NB4 (cell line): ENCODE measurements at regions not wholly inside any gene's neighbourhood (a gene's known extent, or its start where the extent isn't known, plus 50 kb on each side); places are given as distances from the start of the nearest gene placed in this dataset.

Experiments
- DNase-seq: peaks from one replicate; pipeline ENCODE4 v3.0.0; 2010; ENCODE audit warnings: low read depth
- H3K4me3 ChIP-seq: one replicate; pipeline ENCODE4 v1.5.1; 2011; ENCODE audit warnings: mild to moderate bottlenecking, low read depth, low read length, moderate library complexity
- MYC ChIP-seq: IDR thresholded peaks from 2 replicates; pipeline ENCODE4 v1.6.1; 2011; ENCODE audit warnings: low read depth, low read length
- POLR2A ChIP-seq: IDR thresholded peaks from 2 replicates; pipeline ENCODE4 v1.6.1; 2011; ENCODE audit warnings: mild to moderate bottlenecking; ENCODE audit not compliant: insufficient read length; ENCODE audit errors: extremely low read depth
- TF ChIP-seq, protein P1 (sequence below): IDR thresholded peaks from one replicate; pipeline ENCODE4 v1.5.1; 2012; ENCODE audit warnings: low read depth, low read length
- TF ChIP-seq, protein P2 (sequence below): IDR thresholded peaks from 2 replicates; pipeline ENCODE4 v1.6.1; 2011; ENCODE audit warnings: low read depth, low read length

DNA sequence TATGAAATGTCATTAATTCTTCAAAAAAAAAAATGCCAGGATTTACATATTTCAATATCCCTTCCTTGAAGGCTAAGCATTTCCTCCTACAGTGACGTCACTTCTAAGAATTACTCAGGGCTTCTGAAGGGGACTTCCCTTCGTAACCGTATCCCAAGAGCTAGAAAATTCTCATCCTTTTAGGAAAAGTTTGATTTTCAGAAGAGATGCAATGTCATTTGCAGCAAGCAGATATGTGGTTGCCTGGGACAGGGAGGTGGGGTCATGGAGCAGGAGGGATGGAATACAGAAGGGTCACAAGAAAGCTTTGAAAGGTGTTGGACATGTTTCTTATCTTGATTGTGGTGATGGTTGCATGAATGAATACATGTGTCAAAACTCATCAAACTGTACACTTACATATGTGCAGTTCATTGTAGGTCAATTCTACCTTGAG is 97.0 kb upstream of the ATL2 start:
- no peak overlapping the region for H3K4me3 ChIP-seq
- TF ChIP-seq POLR2A = no peak
- TF ChIP-seq, protein P1, sequence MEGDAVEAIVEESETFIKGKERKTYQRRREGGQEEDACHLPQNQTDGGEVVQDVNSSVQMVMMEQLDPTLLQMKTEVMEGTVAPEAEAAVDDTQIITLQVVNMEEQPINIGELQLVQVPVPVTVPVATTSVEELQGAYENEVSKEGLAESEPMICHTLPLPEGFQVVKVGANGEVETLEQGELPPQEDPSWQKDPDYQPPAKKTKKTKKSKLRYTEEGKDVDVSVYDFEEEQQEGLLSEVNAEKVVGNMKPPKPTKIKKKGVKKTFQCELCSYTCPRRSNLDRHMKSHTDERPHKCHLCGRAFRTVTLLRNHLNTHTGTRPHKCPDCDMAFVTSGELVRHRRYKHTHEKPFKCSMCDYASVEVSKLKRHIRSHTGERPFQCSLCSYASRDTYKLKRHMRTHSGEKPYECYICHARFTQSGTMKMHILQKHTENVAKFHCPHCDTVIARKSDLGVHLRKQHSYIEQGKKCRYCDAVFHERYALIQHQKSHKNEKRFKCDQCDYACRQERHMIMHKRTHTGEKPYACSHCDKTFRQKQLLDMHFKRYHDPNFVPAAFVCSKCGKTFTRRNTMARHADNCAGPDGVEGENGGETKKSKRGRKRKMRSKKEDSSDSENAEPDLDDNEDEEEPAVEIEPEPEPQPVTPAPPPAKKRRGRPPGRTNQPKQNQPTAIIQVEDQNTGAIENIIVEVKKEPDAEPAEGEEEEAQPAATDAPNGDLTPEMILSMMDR = no peak
- TF ChIP-seq, protein P2, sequence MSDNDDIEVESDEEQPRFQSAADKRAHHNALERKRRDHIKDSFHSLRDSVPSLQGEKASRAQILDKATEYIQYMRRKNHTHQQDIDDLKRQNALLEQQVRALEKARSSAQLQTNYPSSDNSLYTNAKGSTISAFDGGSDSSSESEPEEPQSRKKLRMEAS = no peak
- no peak for TF ChIP-seq MYC

DNA sequence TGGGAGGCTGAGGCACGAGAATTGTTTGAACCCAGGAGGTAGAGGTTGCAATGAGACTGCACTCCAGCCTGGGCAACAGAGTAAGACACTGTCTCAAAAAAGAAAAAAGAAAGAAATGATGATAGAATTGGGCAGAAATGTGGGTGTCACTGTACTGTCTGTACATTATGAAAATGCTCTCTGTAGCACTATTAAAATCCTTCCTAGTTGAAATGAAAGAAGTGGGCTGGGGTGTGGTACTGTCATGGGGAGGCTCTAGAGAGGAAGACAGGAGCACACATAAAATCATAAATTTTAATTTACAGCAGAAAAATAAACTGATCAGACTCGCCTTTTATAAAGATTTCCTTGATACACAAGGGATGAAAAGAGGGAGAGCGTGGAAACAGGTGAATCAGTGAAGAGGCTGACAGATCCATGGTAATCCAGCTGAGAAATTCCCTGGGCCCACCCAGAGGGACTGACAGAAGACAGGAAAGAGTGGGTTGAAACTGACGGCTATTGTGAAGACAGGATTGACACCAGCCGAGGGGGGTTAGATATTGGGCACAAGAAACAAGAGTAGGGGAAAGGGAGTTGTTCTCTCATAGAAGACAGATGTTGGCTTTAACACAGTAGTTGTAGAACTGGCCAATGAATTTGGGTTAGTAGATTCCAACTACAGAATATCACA is 96.4 kb upstream of the ATL2 start:
- TF ChIP-seq, protein P1 = no peak
- DNase-seq = no peak
- no peak overlapping the region for H3K4me3 ChIP-seq

More for the DNA sequence above, 97.0 kb upstream of the ATL2 start:
- DNase-seq = no peak

DNA sequence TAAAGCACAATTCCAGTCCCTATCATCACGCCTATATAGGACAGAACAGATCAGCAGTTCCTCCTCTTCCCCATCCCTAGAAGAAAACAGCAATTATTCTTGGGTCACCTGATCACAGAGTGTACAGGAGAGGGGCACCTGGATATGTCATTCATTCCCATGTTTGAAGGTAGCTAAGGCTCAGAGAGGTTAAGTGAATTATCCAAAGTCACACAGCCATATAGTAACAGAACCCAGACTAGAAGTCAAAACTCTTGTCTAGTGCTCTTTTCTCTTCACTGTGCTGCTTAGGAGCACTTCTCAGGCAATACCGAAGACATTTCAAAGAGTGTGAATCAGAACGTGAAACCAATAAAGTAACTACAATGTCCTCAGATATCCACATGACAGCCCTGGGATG is 93.0 kb upstream of the ATL2 start:
- TF ChIP-seq, protein P1 = no peak
- TF ChIP-seq MYC = no peak
- no peak for TF ChIP-seq POLR2A
- TF ChIP-seq, protein P2 = no peak
- H3K4me3 ChIP-seq = no peak overlapping the region

DNA sequence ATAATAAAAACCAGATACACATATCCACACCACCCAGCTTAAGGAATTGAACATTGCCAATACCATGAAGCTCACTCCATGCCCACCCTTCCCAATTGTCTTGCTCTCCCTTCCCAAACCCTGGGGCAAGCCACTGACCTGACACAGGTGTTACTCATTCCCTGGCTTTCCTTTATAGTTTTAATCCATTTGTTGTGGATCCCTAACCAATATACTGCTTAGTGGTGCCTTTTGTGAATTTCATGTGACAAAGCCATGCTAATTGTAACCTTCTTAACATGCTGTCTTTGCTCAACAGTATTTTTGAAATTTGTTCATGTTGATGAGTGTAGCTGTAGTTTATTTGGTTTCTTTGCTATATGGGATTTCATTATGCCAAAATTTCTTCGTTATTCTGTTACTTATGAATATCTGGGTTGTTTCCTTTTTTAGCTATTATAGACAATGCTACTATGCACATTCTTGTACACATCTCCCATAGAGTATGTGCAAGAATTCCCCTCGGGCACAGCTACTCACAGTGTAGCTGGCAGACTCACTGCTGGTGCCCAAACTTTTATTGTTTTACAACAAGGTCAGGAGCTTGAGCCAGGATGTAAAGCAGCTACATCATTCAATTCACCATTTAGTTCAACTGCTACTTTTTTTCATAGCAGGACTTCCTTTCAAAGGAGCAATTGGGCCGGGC is 90.8 kb upstream of the ATL2 start:
- no peak for DNase-seq
- TF ChIP-seq POLR2A (no peak), MYC (no peak)
- TF ChIP-seq, protein P1 = no peak
- TF ChIP-seq, protein P2 = no peak
- H3K4me3 ChIP-seq = no peak overlapping the region

More for the DNA sequence above, 93.0 kb upstream of the ATL2 start:
- no peak for DNase-seq

DNA sequence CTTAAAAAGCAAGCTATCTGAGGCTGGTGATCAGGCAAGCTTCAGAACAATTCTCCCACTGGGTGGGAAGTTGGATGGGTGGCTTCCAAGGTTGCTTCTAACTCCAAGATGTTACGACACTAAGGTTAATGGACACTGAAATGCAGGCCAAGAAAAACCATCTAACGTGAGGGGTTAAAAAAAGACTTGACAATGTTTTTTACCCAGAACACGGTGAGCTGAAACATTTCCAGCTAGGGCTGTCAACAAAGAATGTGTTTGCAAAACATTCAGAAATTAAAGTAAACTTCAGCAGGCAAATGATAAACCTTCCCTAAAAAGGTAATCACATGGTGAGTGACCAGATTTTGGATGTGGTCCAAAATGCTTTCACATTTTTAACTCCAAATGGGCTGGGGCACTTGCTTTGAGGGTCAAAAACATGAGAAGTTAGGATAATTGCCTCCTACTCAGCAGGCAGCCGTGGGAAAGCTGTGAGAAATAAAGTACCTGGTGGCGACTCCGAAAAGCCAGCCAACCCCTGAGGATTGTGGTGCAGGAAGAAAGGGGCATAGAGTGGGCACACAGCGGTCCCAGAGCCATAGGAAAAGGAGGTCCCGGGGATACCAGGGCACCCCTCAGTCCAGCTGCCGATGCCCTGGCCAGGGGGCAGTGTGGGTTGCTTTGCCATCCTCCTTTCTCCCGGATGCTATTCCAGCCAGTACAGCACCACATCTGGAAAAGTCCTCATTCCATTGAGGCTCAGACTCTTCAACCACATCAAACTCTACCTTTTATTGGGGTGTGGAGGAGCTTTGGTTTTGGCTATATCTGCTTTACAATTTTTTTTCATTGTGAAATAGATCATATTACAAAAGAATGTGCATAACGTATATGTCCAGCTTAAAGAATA is 90.0 kb upstream of the ATL2 start:
- TF ChIP-seq, protein P1 = no peak
- no peak for DNase-seq
- no peak overlapping the region for H3K4me3 ChIP-seq
